Panc1 (cell line): ENCODE measurements at regions not wholly inside any gene's neighbourhood (a gene's known extent, or its start where the extent isn't known, plus 50 kb on each side); places are given as distances from the start of the nearest gene placed in this dataset.

Experiments used
- ATAC-seq: fragments of 200-7000 bp; cut with Tn5 transposase; 2 replicates; pipeline ENCODE4 v1.9.1; 2020; ENCODE audit warnings: mild to moderate bottlenecking, moderate library complexity
- BruUV-seq: library from RNA; stranded (reverse); fragments of 400-500 nt; replicated peaks from 2 replicates; lab custom pipeline; 2021; lab: Mats Ljungman, UMichigan
- CTCF ChIA-PET: fragments of 300-600 bp; sonication (Branson Sonifier 250); formaldehyde crosslinking; loops from one replicate; lab custom pipeline; 2022; ENCODE audit warnings: antibody characterized with exemption; lab: Charles Lee
- POLR2A ChIA-PET: fragments of 300-600 bp; sonication (Branson Sonifier 250); formaldehyde crosslinking; loops from one replicate; lab custom pipeline; 2022; ENCODE audit warnings: antibody characterized with exemption; lab: Charles Lee
- DNase-seq: peaks from one replicate; pipeline ENCODE4 v3.0.0-alpha.2; 2010; ENCODE audit warnings: low read depth, low spot score
- H3K27ac ChIP-seq: 2 replicates; pipeline ENCODE4 v1.5.1; 2011; ENCODE audit warnings: mild to moderate bottlenecking, low read length, inconsistent platforms
- H3K27me3 ChIP-seq: fragments of 200-500 bp; sonication (Bioruptor generic); 2 replicates; pipeline ENCODE4 v1.6.0; 2014; ENCODE audit warnings: low read length, inconsistent platforms; ENCODE audit not compliant: control insufficient read depth, insufficient read depth
- H3K36me3 ChIP-seq: fragments of 200-500 bp; sonication (Bioruptor generic); 2 replicates; pipeline ENCODE4 v1.5.1; 2014; ENCODE audit warnings: inconsistent platforms, mild to moderate bottlenecking, low read length, moderate library complexity; ENCODE audit not compliant: control insufficient read depth, insufficient read depth
- H3K4me1 ChIP-seq: 2 replicates; pipeline ENCODE4 v1.5.1; 2011; ENCODE audit warnings: inconsistent platforms, mild to moderate bottlenecking, low read length, moderate library complexity; ENCODE audit not compliant: control insufficient read depth, insufficient read depth
- H3K4me3 ChIP-seq, 2 experiments: 2 replicates each; pipeline ENCODE4 v1.5.1; 2011 to 2012; ENCODE audit warnings: low read depth in 2 of 2, low read length in 2 of 2, mild to moderate bottlenecking in 2 of 2, inconsistent platforms in 1 of 2, moderate library complexity in 1 of 2
- H3K9me3 ChIP-seq: fragments of 200-500 bp; sonication (Bioruptor generic); 2 replicates; pipeline ENCODE4 v1.5.1; 2014; ENCODE audit warnings: low read depth, mild to moderate bottlenecking, inconsistent platforms, low read length, moderate library complexity; ENCODE audit not compliant: control insufficient read depth, insufficient read depth
- POLR2AphosphoS5 ChIP-seq: IDR thresholded peaks from 2 replicates; pipeline ENCODE4 v1.6.1; 2012; ENCODE audit warnings: mild to moderate bottlenecking, low read depth, low read length, moderate library complexity
- SIN3A ChIP-seq: IDR thresholded peaks from 2 replicates; pipeline ENCODE4 v1.6.1; 2012; ENCODE audit warnings: low read depth, mild to moderate bottlenecking, low read length, moderate library complexity, borderline replicate concordance; ENCODE audit not compliant: insufficient read depth
- TCF7L2 ChIP-seq: IDR thresholded peaks from 2 replicates; pipeline ENCODE4 v1.6.1; 2011; ENCODE audit warnings: mild to moderate bottlenecking, low read depth, low read length, inconsistent platforms
- in situ Hi-C: cut with HindIII; loops from 2 replicates; pipeline ENCODE4 v1.10.0; 2016; ENCODE audit warnings: low sequenced_read_pairs, low pct_unique_long_range_greater_than_20kb
- intact Hi-C: fragments of 100-400 bp; cut with micrococcal nuclease; formaldehyde crosslinking; loops from one replicate; pipeline ENCODE4 v1.10.0; 2022; ENCODE audit not compliant: unreplicated experiment
- TF ChIP-seq, protein P1 (sequence below), 2 experiments: IDR thresholded peaks; 2 replicates each; pipeline ENCODE4 v1.6.1; 2011 to 2012; ENCODE audit warnings: low read depth in 2 of 2, control low read depth in 1 of 2, low read length in 1 of 2, mild to moderate bottlenecking in 1 of 2, moderate library complexity in 1 of 2; ENCODE audit not compliant: insufficient read depth in 1 of 2
- TF ChIP-seq, protein P2 (sequence below): fragments of 450-650 bp; IDR thresholded peaks from 2 replicates; pipeline ENCODE4 v1.5.1; 2017; ENCODE audit warnings: mild to moderate bottlenecking

DNA sequence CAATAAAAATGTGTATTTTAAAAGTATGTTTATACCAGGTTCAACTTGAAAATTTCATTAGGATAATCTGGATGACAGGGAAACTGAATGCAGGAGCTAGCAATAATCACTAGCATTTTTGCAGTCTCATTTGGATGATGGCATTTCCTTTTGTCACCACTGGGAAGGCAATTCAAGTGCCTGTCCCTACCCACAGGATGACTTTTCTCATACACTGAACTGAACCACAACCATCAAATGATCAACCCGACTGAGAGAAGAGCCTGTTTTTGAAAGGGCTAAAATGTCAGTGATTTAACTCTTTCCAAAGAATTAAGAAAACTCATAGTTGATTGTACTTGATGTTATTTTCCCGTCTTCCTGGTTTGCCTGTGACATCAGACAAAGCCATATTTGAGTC lies 115.0 kb downstream of the FAM124B start:
- POLR2A ChIA-PET, result no interaction called here
- no peak overlapping the region for H3K27ac ChIP-seq
- in situ Hi-C loops (no loop called here), intact Hi-C loops (no loop called here)
- no peaks in the 10 kb centered on the region for H3K4me1 ChIP-seq
- CTCF ChIA-PET, result no interaction called here
- H3K9me3 ChIP-seq, result no peaks in the 10 kb centered on the region
- TF ChIP-seq, protein P1, sequence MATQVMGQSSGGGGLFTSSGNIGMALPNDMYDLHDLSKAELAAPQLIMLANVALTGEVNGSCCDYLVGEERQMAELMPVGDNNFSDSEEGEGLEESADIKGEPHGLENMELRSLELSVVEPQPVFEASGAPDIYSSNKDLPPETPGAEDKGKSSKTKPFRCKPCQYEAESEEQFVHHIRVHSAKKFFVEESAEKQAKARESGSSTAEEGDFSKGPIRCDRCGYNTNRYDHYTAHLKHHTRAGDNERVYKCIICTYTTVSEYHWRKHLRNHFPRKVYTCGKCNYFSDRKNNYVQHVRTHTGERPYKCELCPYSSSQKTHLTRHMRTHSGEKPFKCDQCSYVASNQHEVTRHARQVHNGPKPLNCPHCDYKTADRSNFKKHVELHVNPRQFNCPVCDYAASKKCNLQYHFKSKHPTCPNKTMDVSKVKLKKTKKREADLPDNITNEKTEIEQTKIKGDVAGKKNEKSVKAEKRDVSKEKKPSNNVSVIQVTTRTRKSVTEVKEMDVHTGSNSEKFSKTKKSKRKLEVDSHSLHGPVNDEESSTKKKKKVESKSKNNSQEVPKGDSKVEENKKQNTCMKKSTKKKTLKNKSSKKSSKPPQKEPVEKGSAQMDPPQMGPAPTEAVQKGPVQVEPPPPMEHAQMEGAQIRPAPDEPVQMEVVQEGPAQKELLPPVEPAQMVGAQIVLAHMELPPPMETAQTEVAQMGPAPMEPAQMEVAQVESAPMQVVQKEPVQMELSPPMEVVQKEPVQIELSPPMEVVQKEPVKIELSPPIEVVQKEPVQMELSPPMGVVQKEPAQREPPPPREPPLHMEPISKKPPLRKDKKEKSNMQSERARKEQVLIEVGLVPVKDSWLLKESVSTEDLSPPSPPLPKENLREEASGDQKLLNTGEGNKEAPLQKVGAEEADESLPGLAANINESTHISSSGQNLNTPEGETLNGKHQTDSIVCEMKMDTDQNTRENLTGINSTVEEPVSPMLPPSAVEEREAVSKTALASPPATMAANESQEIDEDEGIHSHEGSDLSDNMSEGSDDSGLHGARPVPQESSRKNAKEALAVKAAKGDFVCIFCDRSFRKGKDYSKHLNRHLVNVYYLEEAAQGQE (IDR thresholded peaks at IDR 0.05; ENCODE audit: insufficient read depth in 1 of 2, low read depth in 2 of 2, low read length in 1 of 2), result no peak
- no peaks in the 10 kb centered on the region for H3K36me3 ChIP-seq
- no TSS peak for BruUV-seq
- H3K4me3 ChIP-seq, result no peak overlapping the region
- H3K27me3 ChIP-seq, result peaks cover 13% of the 10 kb centered on the region
- no peak for ATAC-seq
- no peak for DNase-seq

DNA sequence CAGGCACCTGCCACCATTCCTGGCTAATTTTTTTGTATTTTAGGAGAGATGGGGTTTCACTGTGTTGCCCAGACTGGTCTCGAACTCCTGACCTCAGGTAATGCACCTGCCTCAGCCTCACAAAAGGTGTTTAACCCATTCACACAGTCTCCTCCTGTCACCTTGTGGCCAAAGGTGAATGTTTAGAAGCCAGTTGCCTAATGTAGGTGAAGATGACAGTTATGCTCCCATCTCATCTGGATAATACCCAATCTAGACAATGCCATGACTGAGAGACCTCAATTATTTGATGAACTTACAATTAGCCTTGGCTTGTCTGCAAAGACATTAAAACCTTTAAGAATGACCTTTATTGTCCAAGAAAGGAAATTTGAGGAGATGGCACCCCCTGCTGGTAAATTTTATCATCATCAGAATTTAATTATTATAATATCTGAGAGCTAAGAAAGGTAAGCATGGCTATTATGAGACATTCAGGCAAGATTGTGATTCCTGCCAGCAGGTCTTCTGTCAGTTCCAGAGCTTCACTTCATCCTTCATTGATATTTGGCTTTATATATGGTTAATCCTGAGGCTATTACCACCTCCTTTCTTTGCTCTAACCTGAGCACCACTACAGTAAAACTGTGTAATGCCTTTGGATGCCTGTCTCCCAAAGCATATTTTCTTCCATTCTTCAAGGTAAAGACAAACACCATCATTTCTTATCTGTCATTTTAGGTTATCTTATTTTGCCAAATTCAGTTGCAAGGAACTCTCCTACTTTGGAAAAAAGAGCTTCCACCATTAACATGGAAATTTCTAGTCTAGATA lies 117.6 kb downstream of the FAM124B start:
- TF ChIP-seq, protein P1 (IDR thresholded peaks at IDR 0.05; ENCODE audit: insufficient read depth in 1 of 2, low read depth in 2 of 2, low read length in 1 of 2), result no peak
- TF ChIP-seq, protein P2, sequence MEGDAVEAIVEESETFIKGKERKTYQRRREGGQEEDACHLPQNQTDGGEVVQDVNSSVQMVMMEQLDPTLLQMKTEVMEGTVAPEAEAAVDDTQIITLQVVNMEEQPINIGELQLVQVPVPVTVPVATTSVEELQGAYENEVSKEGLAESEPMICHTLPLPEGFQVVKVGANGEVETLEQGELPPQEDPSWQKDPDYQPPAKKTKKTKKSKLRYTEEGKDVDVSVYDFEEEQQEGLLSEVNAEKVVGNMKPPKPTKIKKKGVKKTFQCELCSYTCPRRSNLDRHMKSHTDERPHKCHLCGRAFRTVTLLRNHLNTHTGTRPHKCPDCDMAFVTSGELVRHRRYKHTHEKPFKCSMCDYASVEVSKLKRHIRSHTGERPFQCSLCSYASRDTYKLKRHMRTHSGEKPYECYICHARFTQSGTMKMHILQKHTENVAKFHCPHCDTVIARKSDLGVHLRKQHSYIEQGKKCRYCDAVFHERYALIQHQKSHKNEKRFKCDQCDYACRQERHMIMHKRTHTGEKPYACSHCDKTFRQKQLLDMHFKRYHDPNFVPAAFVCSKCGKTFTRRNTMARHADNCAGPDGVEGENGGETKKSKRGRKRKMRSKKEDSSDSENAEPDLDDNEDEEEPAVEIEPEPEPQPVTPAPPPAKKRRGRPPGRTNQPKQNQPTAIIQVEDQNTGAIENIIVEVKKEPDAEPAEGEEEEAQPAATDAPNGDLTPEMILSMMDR, result peak; percentile 83
- TF ChIP-seq TCF7L2 (no peak), SIN3A (no peak), POLR2AphosphoS5 (no peak)
- H3K36me3 ChIP-seq, result no peaks in the 10 kb centered on the region
- H3K4me1 ChIP-seq, result no peaks in the 10 kb centered on the region
- ChIA-PET POLR2A (no interaction called here), CTCF (interaction anchor here (2.8 to 3.2 kb wide), 2 partner anchors 291 to 314 kb away, joined by 28 to 43 read pairs; no protein-coding TSS in a partner anchor)
- no peak overlapping the region for H3K4me3 ChIP-seq
- DNase-seq (peak; percentile 30), ATAC-seq (peak; percentile 80)
- H3K9me3 ChIP-seq, result no peaks in the 10 kb centered on the region
- H3K27ac ChIP-seq, result no peak overlapping the region
- intact Hi-C loops, result loop anchor here (1.0 kb wide), 3 partner anchors 245 to 314 kb away; partner anchors contain the start of gene SERPINE2
- H3K27me3 ChIP-seq, result peaks cover 11% of the 10 kb centered on the region
- in situ Hi-C loops, result no loop called here
- no TSS peak for BruUV-seq
